Upper lobe of right lung (tissue), 1 donor: ENCODE measurements at regions not wholly inside any gene's neighbourhood (a gene's known extent, or its start where the extent isn't known, plus 50 kb on each side); places are given as distances from the start of the nearest gene placed in this dataset.

Source experiments
- ATAC-seq: fragments of 200-7000 bp; cut with Tn5 transposase; one replicate; pipeline ENCODE4 v1.9.1; 2020; ENCODE audit warnings: mild to moderate bottlenecking, moderate library complexity
- DNase-seq: peaks from one replicate; pipeline ENCODE4 v3.0.0-alpha.2; 2020
- H3K27ac ChIP-seq: fragments of 200-600 bp; one replicate; pipeline ENCODE4 v1.8.0; 2022
- H3K27me3 ChIP-seq: fragments of 200-600 bp; one replicate; pipeline ENCODE4 v1.8.0; 2022; ENCODE audit warnings: mild to moderate bottlenecking
- H3K36me3 ChIP-seq: fragments of 200-600 bp; one replicate; pipeline ENCODE4 v1.8.0; 2022
- H3K4me1 ChIP-seq: fragments of 200-600 bp; one replicate; pipeline ENCODE4 v1.8.0; 2022
- H3K4me3 ChIP-seq: fragments of 200-600 bp; one replicate; pipeline ENCODE4 v1.8.0; 2022; ENCODE audit warnings: mild to moderate bottlenecking
- H3K9me3 ChIP-seq: fragments of 200-600 bp; one replicate; pipeline ENCODE4 v1.8.0; 2022
- intact Hi-C: fragments of 100-400 bp; cut with DNase I; formaldehyde crosslinking; loops from one replicate; pipeline ENCODE4 v1.11.0; 2022
- TF ChIP-seq, protein P1 (sequence below): fragments of 200-600 bp; IDR thresholded peaks from one replicate; pipeline ENCODE4 v1.8.0; 2022; ENCODE audit warnings: antibody characterized with exemption
- donor health status: DM: no; HTN: yes; CAD: no; lungs with severe emphysema.

GRCh38 chr12:92065639-92066038 lies 80.0 kb downstream of the BTG1 start:
- H3K4me1 ChIP-seq, result peaks cover 34% of the 10 kb centered on the region
- no peaks in the 10 kb centered on the region for H3K9me3 ChIP-seq
- no peak for DNase-seq

GRCh38 chr12:92065018-92065499 lies 80.6 kb downstream of the BTG1 start:
- DNase-seq, result no peak
- intact Hi-C loops, result no loop called here
- peak overlapping the region; percentile 27 for H3K4me3 ChIP-seq

More at GRCh38 chr12:92065639-92066038, 80.0 kb downstream of the BTG1 start:
- TF ChIP-seq, protein P1, sequence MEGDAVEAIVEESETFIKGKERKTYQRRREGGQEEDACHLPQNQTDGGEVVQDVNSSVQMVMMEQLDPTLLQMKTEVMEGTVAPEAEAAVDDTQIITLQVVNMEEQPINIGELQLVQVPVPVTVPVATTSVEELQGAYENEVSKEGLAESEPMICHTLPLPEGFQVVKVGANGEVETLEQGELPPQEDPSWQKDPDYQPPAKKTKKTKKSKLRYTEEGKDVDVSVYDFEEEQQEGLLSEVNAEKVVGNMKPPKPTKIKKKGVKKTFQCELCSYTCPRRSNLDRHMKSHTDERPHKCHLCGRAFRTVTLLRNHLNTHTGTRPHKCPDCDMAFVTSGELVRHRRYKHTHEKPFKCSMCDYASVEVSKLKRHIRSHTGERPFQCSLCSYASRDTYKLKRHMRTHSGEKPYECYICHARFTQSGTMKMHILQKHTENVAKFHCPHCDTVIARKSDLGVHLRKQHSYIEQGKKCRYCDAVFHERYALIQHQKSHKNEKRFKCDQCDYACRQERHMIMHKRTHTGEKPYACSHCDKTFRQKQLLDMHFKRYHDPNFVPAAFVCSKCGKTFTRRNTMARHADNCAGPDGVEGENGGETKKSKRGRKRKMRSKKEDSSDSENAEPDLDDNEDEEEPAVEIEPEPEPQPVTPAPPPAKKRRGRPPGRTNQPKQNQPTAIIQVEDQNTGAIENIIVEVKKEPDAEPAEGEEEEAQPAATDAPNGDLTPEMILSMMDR, result no peak
- no peaks in the 10 kb centered on the region for H3K27me3 ChIP-seq
- no peak overlapping the region for H3K4me3 ChIP-seq
- ATAC-seq, result no peak
- H3K27ac ChIP-seq, result peak overlapping the region; percentile 38
- H3K36me3 ChIP-seq, result no peaks in the 10 kb centered on the region
- intact Hi-C loops, result no loop called here

DNA sequence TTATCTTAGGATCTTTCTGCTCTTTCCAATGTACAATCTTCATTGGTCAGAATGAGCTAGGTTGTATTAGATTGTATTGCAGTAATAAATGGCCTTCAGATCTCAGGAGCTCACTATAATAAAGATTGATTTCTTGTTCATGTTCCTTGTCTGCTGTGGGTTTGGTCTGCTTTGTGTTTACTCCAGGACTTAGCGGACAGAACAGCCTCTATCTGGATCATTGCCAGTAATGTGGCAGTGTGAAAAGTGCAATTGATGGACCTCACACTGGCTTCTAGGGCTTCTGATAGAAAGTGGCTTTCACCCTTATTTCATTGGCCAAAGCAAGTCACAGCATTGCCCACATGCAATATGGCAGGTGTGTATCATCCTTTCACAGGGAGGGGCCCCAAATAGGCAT lies 81.2 kb downstream of the BTG1 start:
- DNase-seq (no peak), ATAC-seq (peak; percentile 37)
- intact Hi-C loops, result no loop called here
- peaks cover 34% of the 10 kb centered on the region for H3K4me1 ChIP-seq
- TF ChIP-seq, protein P1, result no peak
- no peaks in the 10 kb centered on the region for H3K9me3 ChIP-seq
- no peaks in the 10 kb centered on the region for H3K27me3 ChIP-seq
- no peaks in the 10 kb centered on the region for H3K36me3 ChIP-seq
- no peak overlapping the region for H3K27ac ChIP-seq
- peak overlapping the region; percentile 27 for H3K4me3 ChIP-seq

More at GRCh38 chr12:92065018-92065499, 80.6 kb downstream of the BTG1 start:
- peak; percentile 53 for ATAC-seq
- peak overlapping the region; percentile 38 for H3K27ac ChIP-seq
- H3K36me3 ChIP-seq, result no peaks in the 10 kb centered on the region
- no peaks in the 10 kb centered on the region for H3K27me3 ChIP-seq
- TF ChIP-seq, protein P1, result no peak
- no peaks in the 10 kb centered on the region for H3K9me3 ChIP-seq
- H3K4me1 ChIP-seq, result peaks cover 32% of the 10 kb centered on the region

- Histone ChIP-seq H3K36me3 (no peaks in the 10 kb centered on the region), H3K4me1 (peaks cover 32% of the 10 kb centered on the region), H3K27ac (no peak overlapping the region), H3K4me3 (no peak overlapping the region), H3K9me3 (no peaks in the 10 kb centered on the region), H3K27me3 (no peaks in the 10 kb centered on the region)
- ATAC-seq (no peak), DNase-seq (no peak)
- intact Hi-C loops, result no loop called here
- TF ChIP-seq, protein P1, result no peak
Measured at GRCh38 chr12:92063641-92064040, 82.0 kb downstream of the BTG1 start.

DNA sequence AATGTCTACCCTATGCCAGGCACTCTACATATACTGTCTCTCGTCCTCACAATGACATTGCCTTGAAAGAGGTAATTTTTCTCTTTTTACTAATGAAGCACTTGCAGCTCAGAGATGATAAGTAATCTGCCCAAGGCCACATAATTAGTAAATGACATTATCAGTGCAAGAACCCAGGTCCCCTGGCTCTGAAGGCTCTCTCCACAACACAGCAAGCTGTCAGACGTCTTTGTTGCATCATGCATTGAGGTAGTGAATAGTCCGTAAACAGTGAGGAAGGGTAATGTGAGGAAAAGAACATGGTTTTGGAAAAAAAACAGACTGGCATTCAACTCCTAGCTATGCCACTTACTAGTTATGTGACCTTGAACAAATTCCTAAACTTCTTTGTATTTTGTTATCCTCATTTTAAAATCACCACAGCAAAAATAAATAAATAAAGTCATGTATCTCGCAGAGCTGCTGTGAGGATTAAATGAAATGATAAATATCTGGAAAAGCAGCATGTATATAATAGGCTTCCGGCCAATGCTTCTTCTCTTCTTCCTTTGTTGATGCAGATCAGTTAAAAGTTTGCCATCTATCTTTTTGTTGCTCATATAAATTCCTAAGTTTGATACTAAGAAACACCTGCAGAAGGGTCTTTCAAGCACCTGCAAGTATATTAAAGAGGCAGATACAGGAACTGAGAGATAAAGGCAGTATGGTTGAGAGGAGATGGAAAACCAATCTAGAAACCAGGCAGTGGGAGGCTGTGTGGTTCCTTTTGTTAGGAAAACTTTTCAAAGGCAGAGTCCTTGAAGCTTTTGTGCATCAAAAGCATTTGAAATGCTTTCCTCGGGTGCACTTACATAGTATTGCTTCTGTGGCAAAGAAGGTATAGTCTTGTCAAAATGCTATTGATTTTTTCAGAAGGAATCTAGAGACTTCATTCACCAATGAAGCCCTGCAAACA lies 82.8 kb downstream of the BTG1 start:
- H3K4me1 ChIP-seq, result peaks cover 29% of the 10 kb centered on the region
- ATAC-seq (no peak), DNase-seq (no peak)
- H3K27me3 ChIP-seq, result no peaks in the 10 kb centered on the region
- no peaks in the 10 kb centered on the region for H3K36me3 ChIP-seq
- H3K9me3 ChIP-seq, result no peaks in the 10 kb centered on the region
- no peak overlapping the region for H3K4me3 ChIP-seq
- TF ChIP-seq, protein P1, result no peak
- H3K27ac ChIP-seq, result no peak overlapping the region
- intact Hi-C loops, result no loop called here
